MM.1S (cell line): ENCODE measurements at regions not wholly inside any gene's neighbourhood (a gene's known extent, or its start where the extent isn't known, plus 50 kb on each side); places are given as distances from the start of the nearest gene placed in this dataset.

ENCODE experiments used
- DNase-seq: peaks from one replicate; pipeline ENCODE4 v3.0.0-alpha.2; 2015
- H2AFZ ChIP-seq: fragments of 300-600 bp; sonication (generic); 2 replicates; pipeline ENCODE4 v1.6.0; 2016; ENCODE audit warnings: antibody characterized with exemption, low read length
- H3F3A ChIP-seq: fragments of 300-600 bp; sonication (generic); 2 replicates; pipeline ENCODE4 v1.6.1; 2016; ENCODE audit warnings: mild to moderate bottlenecking, antibody characterized with exemption, low read length, moderate library complexity, mixed read lengths; ENCODE audit not compliant: insufficient read depth
- H3K27ac ChIP-seq: fragments of 300-600 bp; sonication (generic); 2 replicates; pipeline ENCODE4 v1.5.1; 2016; ENCODE audit warnings: mild to moderate bottlenecking, low read length
- H3K27me3 ChIP-seq: fragments of 300-600 bp; sonication (generic); replicated peaks from 2 replicates; pipeline ENCODE4 v1.6.0; 2016; ENCODE audit warnings: low read length; ENCODE audit not compliant: insufficient read depth
- H3K36me3 ChIP-seq: fragments of 300-600 bp; sonication (generic); replicated peaks from 2 replicates; pipeline ENCODE4 v1.6.1; 2016; ENCODE audit warnings: mild to moderate bottlenecking, low read length, mixed read lengths; ENCODE audit not compliant: insufficient read depth
- H3K4me1 ChIP-seq: fragments of 300-600 bp; sonication (generic); 2 replicates; pipeline ENCODE4 v1.6.1; 2016; ENCODE audit warnings: low read length, mixed read lengths
- H3K4me2 ChIP-seq: fragments of 300-600 bp; sonication (generic); 2 replicates; pipeline ENCODE4 v1.6.0; 2016; ENCODE audit warnings: low read depth, low read length
- H3K4me3 ChIP-seq: fragments of 300-600 bp; sonication (generic); 2 replicates; pipeline ENCODE4 v1.5.1; 2016; ENCODE audit warnings: low read length, mixed read lengths
- H3K79me2 ChIP-seq: fragments of 300-600 bp; sonication (generic); 2 replicates; pipeline ENCODE4 v1.6.1; 2016; ENCODE audit warnings: mixed run types, low read length, mixed read lengths
- H3K9ac ChIP-seq: fragments of 300-600 bp; sonication (generic); 2 replicates; pipeline ENCODE4 v1.6.1; 2016; ENCODE audit warnings: low read length, mixed read lengths
- H3K9me2 ChIP-seq: fragments of 300-600 bp; sonication (generic); replicated peaks from 2 replicates; pipeline ENCODE4 v1.6.1; 2016; ENCODE audit warnings: mild to moderate bottlenecking, low read length, mixed read lengths; ENCODE audit not compliant: insufficient read depth
- H3K9me3 ChIP-seq: fragments of 300-600 bp; sonication (generic); replicated peaks from 2 replicates; pipeline ENCODE4 v1.6.1; 2016; ENCODE audit warnings: mild to moderate bottlenecking, low read length, mixed read lengths; ENCODE audit not compliant: insufficient read depth
- H4K20me1 ChIP-seq: fragments of 300-600 bp; sonication (generic); 2 replicates; pipeline ENCODE4 v1.6.1; 2016; ENCODE audit warnings: mild to moderate bottlenecking, low read length, moderate library complexity, mixed read lengths; ENCODE audit not compliant: insufficient read depth
- CTCF ChIP-seq: fragments of 300-600 bp; sonication (generic); IDR thresholded peaks from 2 replicates; pipeline ENCODE4 v1.5.1; 2016; ENCODE audit warnings: antibody characterized with exemption, low read length, mixed read lengths
- EZH2 ChIP-seq: fragments of 300-600 bp; sonication (generic); optimal IDR thresholded peaks from 2 replicates; pipeline ENCODE3; 2017; ENCODE audit warnings: low read depth, mild to moderate bottlenecking, antibody characterized with exemption, low read length, mixed read lengths
- EZH2phosphoT487 ChIP-seq: fragments of 300-600 bp; sonication (generic); IDR thresholded peaks from 2 replicates; pipeline ENCODE4 v1.6.1; 2018; ENCODE audit warnings: antibody characterized with exemption, low read length

DNA sequence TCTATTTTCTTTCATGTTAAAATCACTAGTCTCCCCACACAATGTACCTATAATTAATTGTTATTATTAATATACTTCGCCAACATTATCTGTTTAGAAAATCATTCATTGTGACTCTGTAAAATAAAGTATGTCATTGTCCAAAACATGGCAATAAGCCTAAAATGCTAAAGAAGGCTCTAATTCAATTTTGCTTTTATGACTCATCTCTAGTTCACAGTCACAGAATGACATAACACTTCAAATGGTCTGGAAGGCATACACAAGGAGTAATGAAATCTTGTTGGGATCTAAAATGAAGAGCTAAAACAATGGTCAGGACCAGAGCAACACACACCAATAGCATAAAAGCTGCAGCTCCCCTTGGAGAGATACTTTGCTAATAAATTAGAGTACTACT, 505.8 kb downstream of the GPAM start:
- H2AFZ ChIP-seq: no peak overlapping the region
- H3K27ac ChIP-seq: no peak overlapping the region
- H3F3A ChIP-seq: no peaks in the 10 kb centered on the region
- no peaks in the 10 kb centered on the region for H3K27me3 ChIP-seq
- H3K4me3 ChIP-seq: no peak overlapping the region
- no peaks in the 10 kb centered on the region for H3K4me1 ChIP-seq
- no peak for DNase-seq
- H3K36me3 ChIP-seq: no peaks in the 10 kb centered on the region
- no peaks in the 10 kb centered on the region for H3K9me3 ChIP-seq
- H3K4me2 ChIP-seq: no peak overlapping the region
- no peaks in the 10 kb centered on the region for H4K20me1 ChIP-seq
- TF ChIP-seq EZH2 (no peak), EZH2phosphoT487 (no peak), CTCF (no peak)
- H3K79me2 ChIP-seq: no peaks in the 10 kb centered on the region
- H3K9ac ChIP-seq: no peak overlapping the region
- H3K9me2 ChIP-seq: no peaks in the 10 kb centered on the region

- H3F3A ChIP-seq: no peaks in the 10 kb centered on the region
- no peaks in the 10 kb centered on the region for H3K9me3 ChIP-seq
- no peak overlapping the region for H3K4me2 ChIP-seq
- H3K4me1 ChIP-seq: no peaks in the 10 kb centered on the region
- no peak overlapping the region for H3K9ac ChIP-seq
- TF ChIP-seq CTCF (no peak), EZH2phosphoT487 (no peak), EZH2 (no peak)
- H3K36me3 ChIP-seq: no peaks in the 10 kb centered on the region
- H2AFZ ChIP-seq: no peak overlapping the region
- no peak for DNase-seq
- H3K79me2 ChIP-seq: no peaks in the 10 kb centered on the region
- H3K4me3 ChIP-seq: no peak overlapping the region
- no peaks in the 10 kb centered on the region for H3K27me3 ChIP-seq
- no peaks in the 10 kb centered on the region for H4K20me1 ChIP-seq
- no peaks in the 10 kb centered on the region for H3K9me2 ChIP-seq
- no peak overlapping the region for H3K27ac ChIP-seq
Measured at GRCh38 chr10:111686796-111687195, 496.8 kb downstream of the GPAM start.

DNA sequence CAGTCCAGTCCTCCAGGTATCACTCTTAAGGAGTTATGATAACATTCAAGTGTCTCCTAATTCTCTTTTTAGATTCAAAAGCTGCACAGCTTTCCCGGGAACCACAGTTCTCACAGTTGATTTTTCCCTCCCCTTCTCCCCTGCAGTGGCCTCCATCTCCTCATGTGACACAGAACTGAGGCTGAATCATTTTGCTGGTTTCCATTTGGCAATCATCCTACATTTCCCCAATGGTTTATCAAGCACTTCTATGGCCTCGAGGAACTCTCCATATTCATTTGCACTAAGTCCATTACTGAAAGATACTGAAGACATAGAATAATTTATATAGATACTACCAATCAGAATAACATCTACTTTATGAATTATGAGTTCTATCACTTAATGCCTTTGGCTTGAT, 484.9 kb downstream of the GPAM start:
- no peak overlapping the region for H3K4me3 ChIP-seq
- H3K9me3 ChIP-seq: no peaks in the 10 kb centered on the region
- H3K9me2 ChIP-seq: no peaks in the 10 kb centered on the region
- H4K20me1 ChIP-seq: no peaks in the 10 kb centered on the region
- H3K27me3 ChIP-seq: no peaks in the 10 kb centered on the region
- H3K4me1 ChIP-seq: no peaks in the 10 kb centered on the region
- no peak overlapping the region for H3K9ac ChIP-seq
- DNase-seq: no peak
- H3K36me3 ChIP-seq: no peaks in the 10 kb centered on the region
- no peak overlapping the region for H3K4me2 ChIP-seq
- no peak overlapping the region for H2AFZ ChIP-seq
- H3K79me2 ChIP-seq: no peaks in the 10 kb centered on the region
- no peaks in the 10 kb centered on the region for H3F3A ChIP-seq
- H3K27ac ChIP-seq: no peak overlapping the region
- no peak for TF ChIP-seq EZH2phosphoT487
- TF ChIP-seq EZH2: no peak
- no peak for TF ChIP-seq CTCF

GRCh38 chr10:111703986-111704385, 479.6 kb downstream of the GPAM start:
- H3K27ac ChIP-seq: no peak overlapping the region
- no peaks in the 10 kb centered on the region for H3K9me2 ChIP-seq
- no peak overlapping the region for H3K9ac ChIP-seq
- DNase-seq: no peak
- H3K9me3 ChIP-seq: no peaks in the 10 kb centered on the region
- no peak for TF ChIP-seq EZH2phosphoT487
- H4K20me1 ChIP-seq: no peaks in the 10 kb centered on the region
- H3K79me2 ChIP-seq: no peaks in the 10 kb centered on the region
- H3K4me1 ChIP-seq: no peaks in the 10 kb centered on the region
- H3K4me3 ChIP-seq: no peak overlapping the region
- no peaks in the 10 kb centered on the region for H3K36me3 ChIP-seq
- H3K4me2 ChIP-seq: no peak overlapping the region
- no peaks in the 10 kb centered on the region for H3F3A ChIP-seq
- no peak overlapping the region for H2AFZ ChIP-seq
- H3K27me3 ChIP-seq: no peaks in the 10 kb centered on the region
